IMR-90 (cell line): ENCODE measurements at regions not wholly inside any gene's neighbourhood (a gene's known extent, or its start where the extent isn't known, plus 50 kb on each side); places are given as distances from the start of the nearest gene placed in this dataset.

Experiments
- MAFK ChIP-seq: IDR thresholded peaks from 2 replicates; pipeline ENCODE4 v1.6.1; 2012; ENCODE audit warnings: low read depth, low read length, improper control_type of control experiment
- MXI1 ChIP-seq: IDR thresholded peaks from 2 replicates; pipeline ENCODE4 v1.6.1; 2012; ENCODE audit warnings: low read depth, mild to moderate bottlenecking, low read length, moderate library complexity, borderline replicate concordance
- POLR2A ChIP-seq: IDR thresholded peaks from 2 replicates; pipeline ENCODE4 v1.6.1; 2012; ENCODE audit warnings: mild to moderate bottlenecking, low read depth, low read length
- RAD21 ChIP-seq: IDR thresholded peaks from 2 replicates; pipeline ENCODE4 v1.6.1; 2012; ENCODE audit warnings: low read length, improper control_type of control experiment
- TF ChIP-seq, protein P1 (sequence below): conservative IDR thresholded peaks from 2 replicates; pipeline ENCODE4 v1.5.1; 2012; ENCODE audit warnings: mild to moderate bottlenecking, low read depth, low read length, improper control_type of control experiment

- TF ChIP-seq POLR2A (no peak), MAFK (no peak), RAD21 (no peak), MXI1 (no peak)
- TF ChIP-seq, protein P1, sequence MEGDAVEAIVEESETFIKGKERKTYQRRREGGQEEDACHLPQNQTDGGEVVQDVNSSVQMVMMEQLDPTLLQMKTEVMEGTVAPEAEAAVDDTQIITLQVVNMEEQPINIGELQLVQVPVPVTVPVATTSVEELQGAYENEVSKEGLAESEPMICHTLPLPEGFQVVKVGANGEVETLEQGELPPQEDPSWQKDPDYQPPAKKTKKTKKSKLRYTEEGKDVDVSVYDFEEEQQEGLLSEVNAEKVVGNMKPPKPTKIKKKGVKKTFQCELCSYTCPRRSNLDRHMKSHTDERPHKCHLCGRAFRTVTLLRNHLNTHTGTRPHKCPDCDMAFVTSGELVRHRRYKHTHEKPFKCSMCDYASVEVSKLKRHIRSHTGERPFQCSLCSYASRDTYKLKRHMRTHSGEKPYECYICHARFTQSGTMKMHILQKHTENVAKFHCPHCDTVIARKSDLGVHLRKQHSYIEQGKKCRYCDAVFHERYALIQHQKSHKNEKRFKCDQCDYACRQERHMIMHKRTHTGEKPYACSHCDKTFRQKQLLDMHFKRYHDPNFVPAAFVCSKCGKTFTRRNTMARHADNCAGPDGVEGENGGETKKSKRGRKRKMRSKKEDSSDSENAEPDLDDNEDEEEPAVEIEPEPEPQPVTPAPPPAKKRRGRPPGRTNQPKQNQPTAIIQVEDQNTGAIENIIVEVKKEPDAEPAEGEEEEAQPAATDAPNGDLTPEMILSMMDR: no peak
These were observed 88.4 kb upstream of the AFF2 start for GRCh38 chrX:148412006-148412405.
